Uterus (tissue), 3 donors: ENCODE measurements at regions not wholly inside any gene's neighbourhood (a gene's known extent, or its start where the extent isn't known, plus 50 kb on each side); places are given as distances from the start of the nearest gene placed in this dataset.

Experiments
- DNase-seq, 2 donors: peaks; one replicate each; pipeline ENCODE4 v3.0.0-alpha.2; 2019 to 2020
- H3K27ac ChIP-seq, 2 donors: fragments of 200-600 bp; sonication (generic); 1 replicate in 1 of 2; 2 replicates in 1 of 2; pipeline ENCODE4 v1.5.1; 2016 to 2018
- H3K27me3 ChIP-seq, 2 donors: fragments of 200-600 bp; sonication (generic); one replicate each; pipeline ENCODE4 v1.5.1; 2018 to 2019; ENCODE audit warnings: control low read depth in 1 of 2
- H3K36me3 ChIP-seq, 2 donors: fragments of 200-600 bp; sonication (generic); one replicate each; pipeline ENCODE4 v1.5.1; 2019; ENCODE audit warnings: control low read depth in 1 of 2
- H3K4me1 ChIP-seq, 2 donors: fragments of 200-600 bp; sonication (generic); one replicate each; pipeline ENCODE4 v1.5.1; 2018 to 2019; ENCODE audit warnings: control low read depth in 1 of 2
- H3K4me3 ChIP-seq, 2 donors: fragments of 200-600 bp; sonication (generic); 1 replicate in 1 of 2; 2 replicates in 1 of 2; pipeline ENCODE4 v1.5.1; 2018 to 2019; ENCODE audit warnings: mild to moderate bottlenecking in 1 of 2
- H3K9me3 ChIP-seq, 2 donors: fragments of 200-600 bp; sonication (generic); one replicate each; pipeline ENCODE4 v1.5.1; 2019; ENCODE audit warnings: control low read depth in 1 of 2
- POLR2A ChIP-seq, 2 donors: fragments of 450-650 bp; IDR thresholded peaks; one replicate each; pipeline ENCODE4 v1.6.1; 2016; ENCODE audit warnings: antibody characterized with exemption in 2 of 2, mild to moderate bottlenecking in 1 of 2, moderate library complexity in 1 of 2
- intact Hi-C: fragments of 100-400 bp; cut with DNase I; formaldehyde crosslinking; loops from one replicate; pipeline ENCODE4 v1.15.1; 2023; ENCODE audit warnings: low total_unique reads
- TF ChIP-seq, protein P1 (sequence below), 4 experiments: fragments of 200-600 bp in 2 of 4; fragments of 450-650 bp in 2 of 4; sonication (generic) in 2 of 4; IDR thresholded peaks; one replicate each; pipeline ENCODE4 v1.5.1; 2016 to 2019; ENCODE audit warnings: antibody characterized with exemption in 4 of 4, mild to moderate bottlenecking in 2 of 4, moderate library complexity in 1 of 4
- donor health status: DM: yes; HTN: yes; CAD: no.

DNA sequence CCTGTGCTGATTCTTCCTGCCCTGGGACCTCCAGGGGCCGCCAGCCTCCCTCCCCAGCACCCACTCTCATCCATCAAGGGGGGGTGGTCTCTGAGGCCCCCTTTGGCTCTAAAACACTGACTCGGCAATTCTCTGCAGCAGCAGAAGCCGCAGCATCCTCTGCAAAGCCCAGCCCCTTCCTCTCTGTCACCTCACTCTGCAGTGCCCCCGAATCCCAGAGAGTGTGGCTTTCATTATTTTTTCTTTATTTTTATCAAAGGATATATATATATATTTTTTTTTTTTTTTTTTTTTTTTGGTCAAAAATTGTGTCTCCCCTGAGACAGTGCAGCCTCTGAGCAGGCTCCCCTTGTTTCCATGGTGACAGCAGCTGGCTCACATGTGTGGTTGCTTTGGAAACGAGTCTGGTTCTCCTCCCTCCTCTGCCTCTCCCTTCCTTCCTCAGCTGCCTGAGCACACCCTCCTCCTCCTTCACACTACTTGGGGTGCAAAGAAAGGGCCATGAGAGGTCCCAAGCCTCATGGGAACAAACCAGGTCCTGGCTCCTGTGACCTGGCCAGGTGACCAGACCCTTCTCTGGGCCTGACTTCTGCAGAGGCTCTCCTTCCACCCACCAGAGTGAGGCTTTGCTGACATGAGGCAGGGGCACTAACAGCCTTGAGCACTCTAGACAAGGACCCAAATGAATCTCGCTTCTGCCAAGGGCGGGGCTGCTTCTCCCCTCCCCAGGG lies 100.5 kb downstream of the LRRC74A start:
- intact Hi-C loops, result no loop called here
- Histone ChIP-seq H3K27ac (peak overlapping the region in 1 of 2 donors; percentile 50), H3K27me3 (no peaks in the 10 kb centered on the region), H3K4me1 (peaks cover 0 to 7% of the 10 kb centered on the region in 2 donors), H3K9me3 (no peaks in the 10 kb centered on the region), H3K4me3 (no peak overlapping the region), H3K36me3 (no peaks in the 10 kb centered on the region)
- TF ChIP-seq, protein P1, sequence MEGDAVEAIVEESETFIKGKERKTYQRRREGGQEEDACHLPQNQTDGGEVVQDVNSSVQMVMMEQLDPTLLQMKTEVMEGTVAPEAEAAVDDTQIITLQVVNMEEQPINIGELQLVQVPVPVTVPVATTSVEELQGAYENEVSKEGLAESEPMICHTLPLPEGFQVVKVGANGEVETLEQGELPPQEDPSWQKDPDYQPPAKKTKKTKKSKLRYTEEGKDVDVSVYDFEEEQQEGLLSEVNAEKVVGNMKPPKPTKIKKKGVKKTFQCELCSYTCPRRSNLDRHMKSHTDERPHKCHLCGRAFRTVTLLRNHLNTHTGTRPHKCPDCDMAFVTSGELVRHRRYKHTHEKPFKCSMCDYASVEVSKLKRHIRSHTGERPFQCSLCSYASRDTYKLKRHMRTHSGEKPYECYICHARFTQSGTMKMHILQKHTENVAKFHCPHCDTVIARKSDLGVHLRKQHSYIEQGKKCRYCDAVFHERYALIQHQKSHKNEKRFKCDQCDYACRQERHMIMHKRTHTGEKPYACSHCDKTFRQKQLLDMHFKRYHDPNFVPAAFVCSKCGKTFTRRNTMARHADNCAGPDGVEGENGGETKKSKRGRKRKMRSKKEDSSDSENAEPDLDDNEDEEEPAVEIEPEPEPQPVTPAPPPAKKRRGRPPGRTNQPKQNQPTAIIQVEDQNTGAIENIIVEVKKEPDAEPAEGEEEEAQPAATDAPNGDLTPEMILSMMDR (IDR thresholded peaks at IDR 0.05), result no peak
- no peak for TF ChIP-seq POLR2A (IDR thresholded peaks at IDR 0.05)
- DNase-seq, result peak; percentile 63 to 76

DNA sequence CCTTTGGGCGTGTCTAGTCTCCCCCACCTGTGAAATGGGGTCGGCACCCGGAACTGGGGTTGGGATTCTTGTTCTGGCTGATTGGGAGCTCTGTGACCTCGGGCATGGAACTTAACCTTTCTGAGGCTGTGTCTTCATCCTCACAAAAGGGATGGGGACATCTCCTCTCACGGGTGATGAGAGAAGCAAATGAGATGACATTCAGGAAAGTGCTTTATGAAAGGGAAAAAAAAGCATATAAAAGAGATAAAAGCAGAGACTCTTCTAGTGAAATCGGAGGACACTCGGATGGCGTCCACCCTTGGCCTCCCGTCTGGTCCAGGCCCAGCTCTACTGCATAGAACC lies 98.9 kb downstream of the LRRC74A start:
- Histone ChIP-seq H3K9me3 (no peaks in the 10 kb centered on the region), H3K36me3 (no peaks in the 10 kb centered on the region), H3K4me1 (peaks cover 0 to 15% of the 10 kb centered on the region in 2 donors), H3K27ac (no peak overlapping the region), H3K4me3 (no peak overlapping the region), H3K27me3 (no peaks in the 10 kb centered on the region)
- DNase-seq, result no peak
- intact Hi-C loops, result no loop called here
- TF ChIP-seq, protein P1 (IDR thresholded peaks at IDR 0.05), result no peak
- TF ChIP-seq POLR2A (IDR thresholded peaks at IDR 0.05), result no peak

DNA sequence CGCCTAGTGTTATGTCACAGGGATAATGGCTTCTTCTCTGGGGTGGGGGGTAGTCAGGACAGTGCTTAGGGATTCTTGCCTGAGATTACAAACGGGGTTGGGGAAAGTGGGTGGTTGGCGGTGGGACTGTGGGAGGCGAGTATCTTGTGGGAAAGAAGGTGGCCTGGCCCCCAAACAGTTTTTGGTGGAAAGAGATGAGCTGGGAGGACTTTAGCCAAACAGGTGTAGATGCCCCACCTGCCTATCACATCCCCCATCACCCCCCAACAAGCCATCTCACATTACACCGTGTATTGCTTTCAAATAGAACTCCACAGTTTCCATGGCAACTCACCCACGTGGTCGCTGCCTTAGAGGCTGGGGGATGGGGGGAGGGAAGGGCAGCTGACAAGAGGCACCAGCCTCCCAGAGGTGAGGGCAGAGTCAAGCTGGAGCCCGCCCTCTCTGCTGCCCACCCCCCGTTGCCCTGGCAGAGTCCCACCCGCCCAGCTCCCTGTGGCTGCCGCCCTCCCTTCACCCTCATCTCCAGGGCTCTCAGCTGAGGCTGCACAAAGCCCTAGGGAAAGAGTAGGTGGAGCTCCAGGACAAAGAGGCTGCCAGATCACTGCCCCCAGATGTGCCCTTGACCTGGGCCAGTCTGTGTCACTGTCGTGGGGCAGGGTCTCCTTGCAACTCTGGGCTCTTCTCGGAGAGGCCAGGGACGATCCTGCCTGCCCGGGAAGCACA lies 98.3 kb downstream of the LRRC74A start:
- intact Hi-C loops, result no loop called here
- Histone ChIP-seq H3K36me3 (no peaks in the 10 kb centered on the region), H3K4me1 (peaks cover 4 to 20% of the 10 kb centered on the region in 2 donors), H3K9me3 (no peaks in the 10 kb centered on the region), H3K4me3 (no peak overlapping the region), H3K27me3 (no peaks in the 10 kb centered on the region), H3K27ac (no peak overlapping the region)
- DNase-seq, result no peak
- TF ChIP-seq POLR2A (IDR thresholded peaks at IDR 0.05), result no peak
- TF ChIP-seq, protein P1 (IDR thresholded peaks at IDR 0.05), result no peak

DNA sequence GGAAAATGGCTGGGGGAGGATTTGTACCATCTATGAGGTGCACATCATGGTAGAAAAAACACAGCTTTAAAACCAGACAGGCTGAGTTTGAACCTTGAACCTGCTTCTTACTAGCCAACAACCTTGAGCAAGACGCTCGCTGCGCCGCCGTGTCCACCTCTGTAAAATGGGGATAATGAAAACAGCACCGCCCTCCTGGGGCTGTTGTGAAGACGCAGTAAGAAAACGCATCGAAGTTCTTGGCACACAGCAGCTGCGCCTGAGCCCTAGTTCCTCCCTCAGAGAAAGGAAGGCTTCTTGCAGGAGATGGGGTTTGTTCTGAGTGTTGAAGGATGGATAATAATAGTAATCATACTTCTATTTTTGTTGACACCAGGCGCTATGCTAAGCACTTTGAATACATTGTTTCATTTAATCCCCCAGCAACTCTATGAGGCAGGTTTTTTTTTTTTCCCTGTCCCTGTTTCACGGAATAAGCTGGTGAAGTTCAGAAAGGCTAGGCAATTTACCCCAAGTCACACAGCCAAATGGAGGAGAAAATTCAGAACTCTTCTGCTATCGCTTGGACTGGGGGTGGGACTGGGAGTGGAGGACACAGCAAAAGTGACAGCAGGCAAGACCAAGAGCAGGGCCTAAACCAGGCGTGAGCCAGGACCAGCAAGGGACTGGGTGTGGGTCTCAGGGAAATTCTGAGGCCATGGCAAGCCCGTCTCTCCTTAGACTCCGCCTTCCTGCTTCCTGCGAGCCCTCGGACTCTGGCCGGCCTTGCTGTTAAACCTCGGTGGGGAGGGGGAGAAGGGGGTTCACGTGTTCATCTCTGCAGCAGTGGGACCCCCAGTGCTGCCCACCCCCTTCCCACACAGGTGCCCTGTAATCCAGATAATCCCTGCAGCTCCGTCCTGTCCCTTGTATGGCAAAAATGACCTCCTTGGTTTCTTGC lies 97.5 kb downstream of the LRRC74A start:
- TF ChIP-seq POLR2A (IDR thresholded peaks at IDR 0.05), result no peak
- TF ChIP-seq, protein P1 (IDR thresholded peaks at IDR 0.05), result no peak
- Histone ChIP-seq H3K36me3 (no peaks in the 10 kb centered on the region), H3K9me3 (no peaks in the 10 kb centered on the region), H3K4me3 (no peak overlapping the region), H3K4me1 (peaks cover 7 to 20% of the 10 kb centered on the region in 2 donors), H3K27me3 (no peaks in the 10 kb centered on the region), H3K27ac (peak overlapping the region in 1 of 2 donors; percentile 58)
- DNase-seq, result no peak
- intact Hi-C loops, result no loop called here
